Hepatic stellate cell (primary cell): ENCODE measurements at regions not wholly inside any gene's neighbourhood (a gene's known extent, or its start where the extent isn't known, plus 50 kb on each side); places are given as distances from the start of the nearest gene placed in this dataset.
A peak's percentile ranks its signal among the peaks of the same experiment; 100 is the strongest.

Source experiments
- DNase-seq: peaks from one replicate; pipeline ENCODE4 v3.0.0; 2011; ENCODE audit warnings: low spot score

- no peak for DNase-seq
These were observed 135.0 kb upstream of the STC2 start for GRCh38 chr5:173463207-173463606.

GRCh38 chr5:173458828-173459609, 130.8 kb upstream of the STC2 start:
- no peak for DNase-seq

DNA sequence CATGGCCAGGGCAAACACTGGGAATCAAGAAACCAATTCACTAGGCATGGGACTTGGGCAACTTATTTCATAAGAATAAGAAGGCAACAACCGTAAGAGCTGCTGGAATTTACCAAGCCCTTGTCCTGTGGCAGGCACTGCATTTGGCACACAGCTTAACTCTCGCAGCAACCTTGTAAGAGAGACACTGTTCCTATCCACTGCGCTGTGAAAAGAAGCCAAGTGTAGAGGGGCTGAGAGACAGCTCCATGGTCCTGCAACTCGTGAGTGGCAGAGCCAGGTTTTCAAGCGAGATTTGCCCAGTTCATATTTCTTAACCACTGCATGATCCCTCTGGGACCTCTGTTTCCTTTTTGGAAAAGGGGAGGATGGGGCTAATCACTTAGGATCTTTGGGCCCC, 129.3 kb upstream of the STC2 start:
- no peak for DNase-seq

GRCh38 chr5:173456751-173457171, 128.5 kb upstream of the STC2 start:
- DNase-seq = no peak

- no peak for DNase-seq
These were observed 128.0 kb upstream of the STC2 start for GRCh38 chr5:173456181-173456580.

DNA sequence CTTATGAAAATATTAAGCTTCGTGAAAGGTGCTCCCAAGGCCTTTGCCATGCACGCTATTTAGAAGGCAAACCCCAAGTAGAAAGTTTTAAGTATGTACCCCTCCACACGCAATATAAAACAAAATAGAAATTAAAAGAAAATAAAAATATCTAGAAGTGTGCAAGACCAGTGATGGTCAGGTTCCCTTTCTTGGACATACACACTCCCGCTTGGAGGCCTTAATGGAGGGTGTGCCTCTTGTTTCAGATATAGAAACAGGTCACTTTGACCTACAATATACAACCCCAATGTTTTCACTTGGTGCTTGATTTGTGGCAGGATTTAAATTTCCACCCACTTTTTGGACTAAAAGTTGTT, 127.4 kb upstream of the STC2 start:
- DNase-seq = no peak

DNA sequence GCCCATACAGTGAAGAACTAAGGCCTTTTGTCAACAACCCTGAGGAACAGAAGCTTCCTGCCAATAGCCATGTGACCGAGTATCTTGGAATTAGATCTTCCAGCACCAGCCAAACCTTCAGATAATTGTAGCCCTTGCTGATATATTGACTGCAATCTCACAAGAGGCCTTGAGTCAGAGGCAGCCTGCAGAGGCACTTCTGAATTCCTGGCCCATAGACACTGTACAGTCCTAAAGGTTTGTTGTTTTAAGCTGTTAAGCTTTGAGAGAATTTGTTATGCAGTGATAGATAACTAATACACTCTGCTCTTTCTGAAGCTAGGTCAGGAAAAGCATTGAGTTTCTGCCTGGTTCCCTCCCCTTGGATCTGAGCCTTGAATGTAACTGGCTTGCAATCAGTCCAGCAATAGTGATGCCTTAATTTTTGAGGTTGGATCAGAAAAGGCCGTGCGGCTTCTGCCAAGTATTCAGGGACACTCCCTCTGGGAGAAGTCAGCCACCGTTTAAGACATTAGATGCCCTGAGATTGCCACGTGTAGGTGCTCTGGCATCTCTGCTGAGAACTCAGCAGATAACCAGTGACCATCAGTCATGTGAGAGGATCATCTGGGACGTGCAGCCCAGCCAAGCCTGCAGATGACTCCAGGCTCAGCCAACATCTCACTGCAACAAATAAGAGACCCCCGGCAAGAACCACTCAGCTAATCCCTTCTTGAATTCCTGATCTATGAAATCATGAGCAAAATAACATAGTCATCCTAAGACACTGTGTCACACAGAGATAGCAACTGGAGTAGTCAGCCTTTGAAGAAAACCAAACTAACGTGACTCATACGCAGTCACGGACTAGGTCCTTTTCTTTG, 126.8 kb upstream of the STC2 start:
- peak; percentile 64 for DNase-seq

- peak; percentile 47 for DNase-seq
These were observed 126.1 kb upstream of the STC2 start for GRCh38 chr5:173454361-173454735.

- no peak for DNase-seq
These were observed 125.0 kb upstream of the STC2 start for GRCh38 chr5:173453167-173453566.

DNA sequence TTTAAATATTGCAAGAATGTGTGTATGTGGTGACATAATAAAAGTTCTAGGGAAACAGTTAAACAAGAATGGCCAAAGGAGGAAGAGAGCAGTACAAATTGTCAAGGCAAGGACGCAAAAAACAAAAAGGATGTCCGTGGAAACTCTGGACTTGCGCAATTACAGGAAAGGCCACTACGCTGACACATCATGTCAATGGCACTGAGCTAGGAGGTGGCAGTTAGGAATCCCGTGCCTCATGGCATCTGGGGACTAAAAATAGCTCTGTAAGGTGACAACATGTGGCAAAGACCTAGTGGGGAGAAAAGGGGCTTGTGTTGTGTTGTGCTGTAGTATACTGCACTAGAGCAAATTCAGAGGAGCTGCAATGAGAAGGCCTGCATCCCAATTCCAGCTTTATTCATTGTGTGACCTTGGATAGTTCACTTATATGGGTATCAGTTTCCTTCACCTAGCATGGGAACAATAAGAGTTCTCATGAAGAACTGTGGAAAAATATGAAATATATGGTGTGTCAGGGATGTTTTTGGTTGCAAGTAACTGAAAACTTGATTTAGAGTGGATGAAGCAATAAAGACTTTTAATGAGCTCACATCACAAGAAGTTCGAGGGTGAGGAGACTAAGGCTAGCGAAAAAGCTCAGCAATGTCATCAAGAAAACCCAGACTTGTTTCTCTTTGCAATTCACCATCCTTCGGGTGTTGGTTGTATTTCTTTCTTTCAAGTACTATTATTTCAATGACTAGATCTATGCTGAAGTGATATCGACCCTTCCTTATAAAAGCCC, 124.1 kb upstream of the STC2 start:
- peak; percentile 51 for DNase-seq

DNA sequence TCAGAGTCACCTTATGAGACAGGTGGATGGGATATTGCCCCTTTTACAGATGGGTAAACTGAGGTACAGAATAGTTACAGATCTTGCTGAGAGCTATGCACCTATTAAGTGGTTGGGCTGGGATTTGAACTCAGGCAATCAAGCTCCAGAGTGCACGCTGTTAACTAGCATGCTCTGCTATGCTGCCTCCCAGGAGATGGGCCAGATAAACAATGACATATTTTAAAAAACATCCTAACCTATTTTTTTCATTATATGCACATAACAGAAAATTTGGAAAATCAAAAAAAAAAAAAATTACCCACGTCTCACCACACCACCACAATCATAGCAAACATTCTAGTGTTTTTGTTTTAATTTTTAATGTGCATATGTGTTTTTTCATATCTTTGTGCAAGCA, 123.4 kb upstream of the STC2 start:
- no peak for DNase-seq

DNA sequence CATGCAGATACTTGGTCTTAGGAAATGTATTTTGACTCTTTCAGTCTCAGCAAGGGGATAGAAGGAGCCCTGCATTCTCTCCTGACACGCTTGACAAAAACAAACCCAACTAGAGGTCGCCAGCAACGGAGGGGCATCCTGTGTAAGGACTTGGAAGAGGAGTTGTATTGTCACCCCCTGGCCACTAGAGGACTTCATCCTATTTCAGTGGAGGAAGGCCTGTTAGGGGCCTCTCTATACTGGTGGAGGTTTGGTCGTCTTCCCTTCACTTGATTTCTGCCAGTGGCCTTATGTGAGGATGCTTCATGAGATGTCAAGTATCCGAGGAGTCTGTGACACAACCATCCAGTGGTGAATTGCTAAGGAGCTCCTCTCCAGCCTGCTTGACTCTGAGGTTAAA, 122.8 kb upstream of the STC2 start:
- no peak for DNase-seq

GRCh38 chr5:173450188-173450587, 122.0 kb upstream of the STC2 start:
- DNase-seq = no peak

GRCh38 chr5:173448856-173449255, 120.6 kb upstream of the STC2 start:
- no peak for DNase-seq

GRCh38 chr5:173443971-173444370, 115.8 kb upstream of the STC2 start:
- no peak for DNase-seq

GRCh38 chr5:173441053-173441628, 112.9 kb upstream of the STC2 start:
- no peak for DNase-seq

DNA sequence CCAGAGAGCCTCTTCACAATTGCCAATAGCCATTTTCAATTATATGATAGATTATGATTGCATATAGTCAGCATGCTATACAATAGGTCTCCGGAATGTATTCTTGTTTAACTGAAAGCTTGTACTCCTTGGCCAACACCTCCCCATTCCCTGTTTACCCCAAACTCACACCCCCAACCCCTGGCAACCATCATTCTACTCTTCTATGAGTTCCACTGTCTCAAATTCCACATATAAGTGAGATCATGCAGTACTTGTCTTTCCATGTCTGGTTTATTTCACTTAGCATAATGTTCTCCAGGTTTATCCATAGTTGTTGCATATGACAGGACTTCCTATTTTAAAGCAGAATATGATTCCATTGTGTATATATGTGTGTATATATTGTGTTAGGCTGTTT, 110.7 kb upstream of the STC2 start:
- no peak for DNase-seq

- DNase-seq = no peak
These were observed 107.2 kb upstream of the STC2 start for GRCh38 chr5:173435447-173435846.

DNA sequence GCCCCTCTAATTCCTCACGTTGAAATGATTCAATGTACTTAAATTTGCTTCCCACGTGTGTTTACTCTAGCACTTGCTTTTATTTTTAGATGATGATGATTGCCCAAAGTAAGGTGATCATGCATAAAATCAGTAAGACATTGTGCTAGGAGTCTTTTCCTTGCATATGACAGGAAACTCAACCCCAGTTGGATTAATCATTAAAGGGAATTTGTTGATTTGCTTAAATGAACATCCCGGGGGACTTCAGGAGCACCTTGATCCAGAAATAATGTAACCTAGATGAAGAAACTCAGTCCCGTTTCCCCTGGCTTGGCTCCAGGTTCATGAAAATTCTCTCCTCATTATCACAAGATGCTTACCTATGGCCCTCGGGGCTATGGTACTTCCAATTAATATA, 106.1 kb upstream of the STC2 start:
- DNase-seq = no peak

- DNase-seq = no peak
These were observed 102.2 kb upstream of the STC2 start for GRCh38 chr5:173430394-173430793.

DNA sequence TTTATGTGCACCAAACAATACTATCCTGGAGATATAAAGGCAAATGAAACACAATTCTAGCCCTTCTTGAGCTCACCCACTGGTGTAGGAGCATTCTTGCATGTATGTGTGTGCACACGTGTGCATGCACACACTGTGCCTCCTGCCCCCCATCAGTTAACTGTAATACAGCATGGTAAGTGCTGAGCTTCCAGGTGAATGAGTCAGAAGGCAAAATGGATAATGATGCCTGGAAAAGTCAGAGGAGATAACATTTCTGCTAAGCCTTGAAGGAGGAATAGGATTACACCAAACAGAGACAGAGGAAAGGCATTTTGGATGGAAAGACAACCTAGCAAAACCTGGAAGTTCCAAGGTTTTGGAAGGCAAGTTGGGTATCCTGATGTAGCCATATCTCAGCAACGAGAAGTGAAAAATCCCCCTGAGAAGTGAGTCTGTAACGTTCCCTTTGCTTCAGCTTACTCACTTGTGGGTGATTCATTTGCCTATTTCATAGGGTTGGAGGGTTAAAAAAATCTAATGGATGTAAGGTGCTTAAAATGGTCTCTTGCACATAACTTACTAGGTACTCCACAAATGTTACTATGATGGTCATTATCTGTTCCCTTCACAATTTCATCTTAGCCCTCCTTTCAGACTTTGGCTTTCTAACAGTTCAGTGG, 101.4 kb upstream of the STC2 start:
- DNase-seq = no peak
